SK-N-SH treated with all-trans-retinoic acid at 6 μM for 48 hours (cell line): ENCODE measurements at regions not wholly inside any gene's neighbourhood (a gene's known extent, or its start where the extent isn't known, plus 50 kb on each side); places are given as distances from the start of the nearest gene placed in this dataset.

Source experiments
- ATAC-seq: fragments of 200-7000 bp; cut with Tn5 transposase; 3 replicates; pipeline ENCODE4 v1.9.1; 2020; ENCODE audit warnings: mild to moderate bottlenecking, moderate library complexity
- ARNTL ChIP-seq: fragments of 450-650 bp; formaldehyde crosslinking; IDR thresholded peaks from 2 replicates; pipeline ENCODE4 v1.5.0; 2020; ENCODE audit warnings: low read depth, mild to moderate bottlenecking, moderate library complexity, borderline replicate concordance
- BACH2 ChIP-seq: fragments of 250-450 bp; sonication (Bioruptor Pico); IDR thresholded peaks from 2 replicates; pipeline ENCODE4 v1.9.0; 2021; ENCODE audit warnings: mild to moderate bottlenecking, borderline replicate concordance
- CSDC2 ChIP-seq: fragments of 250-450 bp; sonication (Bioruptor Pico); IDR thresholded peaks from 2 replicates; pipeline ENCODE4 v1.5.0; 2020; ENCODE audit warnings: mild to moderate bottlenecking, moderate library complexity
- ESRRG ChIP-seq: fragments of 250-450 bp; sonication (Bioruptor Pico); IDR thresholded peaks from 2 replicates; pipeline ENCODE4 v1.6.1; 2021; ENCODE audit warnings: mild to moderate bottlenecking
- GLIS3 ChIP-seq: fragments of 250-450 bp; sonication (Bioruptor Pico); IDR thresholded peaks from 2 replicates; pipeline ENCODE4 v1.5.0; 2020; ENCODE audit warnings: mild to moderate bottlenecking, moderate library complexity
- ISL1 ChIP-seq: fragments of 250-450 bp; sonication (Bioruptor Pico); IDR thresholded peaks from 2 replicates; pipeline ENCODE4 v2.1.2; 2022; ENCODE audit warnings: mild to moderate bottlenecking, moderate library complexity
- OSR1 ChIP-seq: fragments of 250-450 bp; sonication (Bioruptor Pico); IDR thresholded peaks from 2 replicates; pipeline ENCODE4 v1.8.0; 2022; ENCODE audit warnings: moderate library complexity, mild to moderate bottlenecking, inconsistent platforms
- PPARA ChIP-seq: fragments of 250-450 bp; sonication (Bioruptor Pico); IDR thresholded peaks from 2 replicates; pipeline ENCODE4 v1.5.0; 2020; ENCODE audit warnings: mild to moderate bottlenecking, borderline replicate concordance
- RARB ChIP-seq: fragments of 250-450 bp; sonication (Bioruptor Pico); IDR thresholded peaks from 2 replicates; pipeline ENCODE4 v1.8.0; 2021; ENCODE audit warnings: mild to moderate bottlenecking, moderate library complexity
- SNAI2 ChIP-seq: fragments of 250-450 bp; sonication (Bioruptor Pico); IDR thresholded peaks from 2 replicates; pipeline ENCODE4 v1.5.0; 2020; ENCODE audit warnings: mild to moderate bottlenecking, moderate library complexity
- ZC3H10 ChIP-seq: fragments of 250-450 bp; sonication (Bioruptor Pico); IDR thresholded peaks from 2 replicates; pipeline ENCODE4 v1.5.1; 2021; ENCODE audit warnings: mild to moderate bottlenecking, moderate library complexity
- ZFP3 ChIP-seq: fragments of 250-450 bp; sonication (Bioruptor Pico); IDR thresholded peaks from 2 replicates; pipeline ENCODE4 v1.5.0; 2020; ENCODE audit warnings: mild to moderate bottlenecking, moderate library complexity
- ZFP30 ChIP-seq: fragments of 450-650 bp; formaldehyde crosslinking; IDR thresholded peaks from 2 replicates; pipeline ENCODE4 v1.5.0; 2022; ENCODE audit warnings: mild to moderate bottlenecking, moderate library complexity
- ZNF70 ChIP-seq: fragments of 450-650 bp; formaldehyde crosslinking; IDR thresholded peaks from 2 replicates; pipeline ENCODE4 v1.5.0; 2020; ENCODE audit warnings: mild to moderate bottlenecking, moderate library complexity
- ZNF8 ChIP-seq: fragments of 450-650 bp; formaldehyde crosslinking; IDR thresholded peaks from 2 replicates; pipeline ENCODE4 v1.5.0; 2020; ENCODE audit warnings: mild to moderate bottlenecking, moderate library complexity
- TF ChIP-seq, protein P1 (sequence below): fragments of 250-450 bp; sonication (Bioruptor Pico); IDR thresholded peaks from 2 replicates; pipeline ENCODE4 v1.8.0; 2020; ENCODE audit warnings: mild to moderate bottlenecking, moderate library complexity, borderline replicate concordance
- TF ChIP-seq, protein P2 (sequence below): fragments of 250-450 bp; sonication (Bioruptor Pico); IDR thresholded peaks from 2 replicates; pipeline ENCODE4 v1.8.0; 2021; ENCODE audit warnings: low read depth, mild to moderate bottlenecking, moderate library complexity, borderline replicate concordance
- TF ChIP-seq, protein P3 (sequence below): fragments of 250-450 bp; sonication (Bioruptor Pico); IDR thresholded peaks from 2 replicates; pipeline ENCODE4 v1.5.1; 2020; ENCODE audit warnings: low read depth, mild to moderate bottlenecking, moderate library complexity
- TF ChIP-seq, protein P4 (sequence below): fragments of 250-450 bp; sonication (Bioruptor Pico); IDR thresholded peaks from 2 replicates; pipeline ENCODE4 v1.5.1; 2021; ENCODE audit warnings: mild to moderate bottlenecking, moderate library complexity
- TF ChIP-seq, protein P5 (sequence below): fragments of 250-450 bp; sonication (Bioruptor Pico); IDR thresholded peaks from 2 replicates; pipeline ENCODE4 v1.5.0; 2020; ENCODE audit warnings: mild to moderate bottlenecking, moderate library complexity

DNA sequence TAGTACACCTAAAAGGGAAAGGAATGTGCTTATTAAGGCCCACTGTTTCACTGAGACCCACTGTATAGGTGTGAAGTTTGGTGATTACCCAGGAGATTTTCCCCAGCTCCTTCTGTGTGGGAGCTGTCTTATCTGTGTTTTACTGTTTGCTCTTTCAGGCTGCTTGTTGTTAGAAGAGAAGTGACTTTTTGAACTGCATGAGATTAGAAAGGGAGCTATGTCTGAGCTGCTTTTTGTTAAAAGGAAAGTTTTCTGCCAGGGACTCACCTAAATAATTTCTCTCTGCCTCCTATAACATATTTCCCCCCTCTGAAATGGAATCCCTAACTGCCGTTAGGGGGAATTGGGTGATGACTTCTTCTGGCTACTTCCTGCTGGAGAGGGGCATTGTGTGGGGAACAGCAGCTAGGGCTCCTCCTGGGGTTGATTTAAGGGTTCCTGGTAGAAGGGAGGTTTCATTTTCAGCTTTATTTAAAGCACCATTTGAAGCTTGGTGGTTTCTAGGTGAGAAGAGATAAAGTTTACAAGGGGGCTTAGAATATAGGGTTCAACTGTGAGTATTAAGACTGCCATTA is 77.1 kb upstream of the ATP11B start:
- no peak for ATAC-seq
- TF ChIP-seq SNAI2 (no peak), ZFP30 (CRISPR knock-in tag) (no peak), PPARA (CRISPR knock-in tag) (no peak)

DNA sequence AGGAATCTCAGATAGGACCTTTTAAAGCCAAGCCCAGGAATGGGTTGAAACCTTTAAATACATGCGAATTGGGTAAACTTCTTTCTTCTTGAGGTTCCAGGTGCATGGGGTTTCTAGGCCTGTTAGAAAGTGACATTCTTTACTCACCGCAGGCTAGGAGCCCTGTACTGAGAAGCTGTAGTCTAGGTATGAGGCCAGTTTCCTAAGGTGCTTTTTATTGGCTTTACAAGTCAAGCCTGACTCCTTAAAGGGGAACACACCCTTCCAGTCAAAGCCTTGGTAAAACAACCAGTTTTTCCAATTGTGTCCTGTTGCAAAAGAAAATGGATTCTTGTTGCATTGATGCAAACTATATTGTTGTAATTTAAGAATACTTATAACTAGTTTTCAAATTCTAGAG is 76.1 kb upstream of the ATP11B start:
- no peak for ATAC-seq
- TF ChIP-seq ZNF8 (no peak), GLIS3 (no peak), RARB (CRISPR knock-in tag) (no peak), ARNTL (CRISPR knock-in tag) (no peak)

DNA sequence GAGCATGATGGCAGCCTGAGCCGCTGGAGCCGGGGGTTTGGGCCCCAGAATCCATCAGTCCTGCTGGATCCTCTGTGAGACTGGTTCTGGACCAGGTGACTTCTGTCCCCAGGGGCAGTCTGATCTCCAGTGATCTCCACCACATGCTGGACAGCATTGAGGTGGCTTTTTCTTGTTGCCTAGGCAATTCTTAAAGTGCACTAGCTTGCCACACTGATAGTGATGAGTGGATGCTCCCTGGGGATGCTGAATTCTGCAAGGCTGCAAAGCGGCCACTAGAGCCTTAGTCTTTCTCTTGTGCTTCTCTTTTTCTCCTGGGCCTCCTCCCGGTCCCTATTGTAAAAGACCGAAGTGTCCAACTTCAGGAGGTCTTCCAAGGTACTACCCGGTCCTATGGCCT is 70.4 kb upstream of the ATP11B start:
- TF ChIP-seq SNAI2 = no peak
- no peak for TF ChIP-seq OSR1 (CRISPR knock-in tag)
- no peak for TF ChIP-seq BACH2
- TF ChIP-seq ZNF70 (CRISPR knock-in tag) = no peak
- TF ChIP-seq, protein P1, sequence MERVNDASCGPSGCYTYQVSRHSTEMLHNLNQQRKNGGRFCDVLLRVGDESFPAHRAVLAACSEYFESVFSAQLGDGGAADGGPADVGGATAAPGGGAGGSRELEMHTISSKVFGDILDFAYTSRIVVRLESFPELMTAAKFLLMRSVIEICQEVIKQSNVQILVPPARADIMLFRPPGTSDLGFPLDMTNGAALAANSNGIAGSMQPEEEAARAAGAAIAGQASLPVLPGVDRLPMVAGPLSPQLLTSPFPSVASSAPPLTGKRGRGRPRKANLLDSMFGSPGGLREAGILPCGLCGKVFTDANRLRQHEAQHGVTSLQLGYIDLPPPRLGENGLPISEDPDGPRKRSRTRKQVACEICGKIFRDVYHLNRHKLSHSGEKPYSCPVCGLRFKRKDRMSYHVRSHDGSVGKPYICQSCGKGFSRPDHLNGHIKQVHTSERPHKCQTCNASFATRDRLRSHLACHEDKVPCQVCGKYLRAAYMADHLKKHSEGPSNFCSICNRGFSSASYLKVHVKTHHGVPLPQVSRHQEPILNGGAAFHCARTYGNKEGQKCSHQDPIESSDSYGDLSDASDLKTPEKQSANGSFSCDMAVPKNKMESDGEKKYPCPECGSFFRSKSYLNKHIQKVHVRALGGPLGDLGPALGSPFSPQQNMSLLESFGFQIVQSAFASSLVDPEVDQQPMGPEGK (CRISPR knock-in tag) = no peak
- ATAC-seq = no peak

DNA sequence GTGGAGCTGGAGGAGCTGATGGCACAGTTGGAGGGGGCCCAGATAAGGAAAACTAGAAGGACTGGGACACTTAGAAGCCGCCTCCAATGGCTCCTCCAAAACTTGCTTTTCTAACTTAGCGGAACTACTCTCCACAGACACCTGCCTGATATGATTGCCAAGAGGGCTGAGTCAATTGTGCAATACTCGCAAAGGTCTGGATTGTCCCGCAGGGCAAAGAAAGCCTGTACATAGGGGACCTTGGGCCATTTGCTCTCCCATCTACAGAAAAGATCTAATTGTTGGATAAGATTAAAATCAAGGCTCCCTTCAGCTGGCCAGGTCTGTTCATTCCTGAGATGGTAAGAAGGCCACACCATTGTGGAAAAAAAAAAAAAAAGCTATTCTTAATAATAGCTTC is 69.7 kb upstream of the ATP11B start:
- no peak for ATAC-seq
- TF ChIP-seq ZC3H10 (no peak), ZNF8 (no peak), BACH2 (no peak), ZFP30 (CRISPR knock-in tag) (no peak), ISL1 (no peak), GLIS3 (no peak), CSDC2 (CRISPR knock-in tag) (no peak), ZFP3 (CRISPR knock-in tag) (no peak), ARNTL (CRISPR knock-in tag) (no peak), ESRRG (CRISPR knock-in tag) (no peak), RARB (CRISPR knock-in tag) (no peak), SNAI2 (no peak)
- TF ChIP-seq, protein P1 (CRISPR knock-in tag) = no peak
- TF ChIP-seq, protein P2, sequence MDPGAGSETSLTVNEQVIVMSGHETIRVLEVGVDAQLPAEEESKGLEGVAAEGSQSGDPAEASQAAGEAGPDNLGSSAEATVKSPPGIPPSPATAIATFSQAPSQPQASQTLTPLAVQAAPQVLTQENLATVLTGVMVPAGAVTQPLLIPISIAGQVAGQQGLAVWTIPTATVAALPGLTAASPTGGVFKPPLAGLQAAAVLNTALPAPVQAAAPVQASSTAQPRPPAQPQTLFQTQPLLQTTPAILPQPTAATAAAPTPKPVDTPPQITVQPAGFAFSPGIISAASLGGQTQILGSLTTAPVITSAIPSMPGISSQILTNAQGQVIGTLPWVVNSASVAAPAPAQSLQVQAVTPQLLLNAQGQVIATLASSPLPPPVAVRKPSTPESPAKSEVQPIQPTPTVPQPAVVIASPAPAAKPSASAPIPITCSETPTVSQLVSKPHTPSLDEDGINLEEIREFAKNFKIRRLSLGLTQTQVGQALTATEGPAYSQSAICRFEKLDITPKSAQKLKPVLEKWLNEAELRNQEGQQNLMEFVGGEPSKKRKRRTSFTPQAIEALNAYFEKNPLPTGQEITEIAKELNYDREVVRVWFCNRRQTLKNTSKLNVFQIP (CRISPR knock-in tag) = no peak
- TF ChIP-seq, protein P3, sequence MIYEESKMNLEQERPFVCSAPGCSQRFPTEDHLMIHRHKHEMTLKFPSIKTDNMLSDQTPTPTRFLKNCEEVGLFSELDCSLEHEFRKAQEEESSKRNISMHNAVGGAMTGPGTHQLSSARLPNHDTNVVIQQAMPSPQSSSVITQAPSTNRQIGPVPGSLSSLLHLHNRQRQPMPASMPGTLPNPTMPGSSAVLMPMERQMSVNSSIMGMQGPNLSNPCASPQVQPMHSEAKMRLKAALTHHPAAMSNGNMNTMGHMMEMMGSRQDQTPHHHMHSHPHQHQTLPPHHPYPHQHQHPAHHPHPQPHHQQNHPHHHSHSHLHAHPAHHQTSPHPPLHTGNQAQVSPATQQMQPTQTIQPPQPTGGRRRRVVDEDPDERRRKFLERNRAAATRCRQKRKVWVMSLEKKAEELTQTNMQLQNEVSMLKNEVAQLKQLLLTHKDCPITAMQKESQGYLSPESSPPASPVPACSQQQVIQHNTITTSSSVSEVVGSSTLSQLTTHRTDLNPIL (CRISPR knock-in tag) = no peak
- TF ChIP-seq, protein P4, sequence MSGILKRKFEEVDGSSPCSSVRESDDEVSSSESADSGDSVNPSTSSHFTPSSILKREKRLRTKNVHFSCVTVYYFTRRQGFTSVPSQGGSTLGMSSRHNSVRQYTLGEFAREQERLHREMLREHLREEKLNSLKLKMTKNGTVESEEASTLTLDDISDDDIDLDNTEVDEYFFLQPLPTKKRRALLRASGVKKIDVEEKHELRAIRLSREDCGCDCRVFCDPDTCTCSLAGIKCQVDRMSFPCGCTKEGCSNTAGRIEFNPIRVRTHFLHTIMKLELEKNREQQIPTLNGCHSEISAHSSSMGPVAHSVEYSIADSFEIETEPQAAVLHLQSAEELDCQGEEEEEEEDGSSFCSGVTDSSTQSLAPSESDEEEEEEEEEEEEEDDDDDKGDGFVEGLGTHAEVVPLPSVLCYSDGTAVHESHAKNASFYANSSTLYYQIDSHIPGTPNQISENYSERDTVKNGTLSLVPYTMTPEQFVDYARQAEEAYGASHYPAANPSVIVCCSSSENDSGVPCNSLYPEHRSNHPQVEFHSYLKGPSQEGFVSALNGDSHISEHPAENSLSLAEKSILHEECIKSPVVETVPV (CRISPR knock-in tag) = no peak
- TF ChIP-seq, protein P5, sequence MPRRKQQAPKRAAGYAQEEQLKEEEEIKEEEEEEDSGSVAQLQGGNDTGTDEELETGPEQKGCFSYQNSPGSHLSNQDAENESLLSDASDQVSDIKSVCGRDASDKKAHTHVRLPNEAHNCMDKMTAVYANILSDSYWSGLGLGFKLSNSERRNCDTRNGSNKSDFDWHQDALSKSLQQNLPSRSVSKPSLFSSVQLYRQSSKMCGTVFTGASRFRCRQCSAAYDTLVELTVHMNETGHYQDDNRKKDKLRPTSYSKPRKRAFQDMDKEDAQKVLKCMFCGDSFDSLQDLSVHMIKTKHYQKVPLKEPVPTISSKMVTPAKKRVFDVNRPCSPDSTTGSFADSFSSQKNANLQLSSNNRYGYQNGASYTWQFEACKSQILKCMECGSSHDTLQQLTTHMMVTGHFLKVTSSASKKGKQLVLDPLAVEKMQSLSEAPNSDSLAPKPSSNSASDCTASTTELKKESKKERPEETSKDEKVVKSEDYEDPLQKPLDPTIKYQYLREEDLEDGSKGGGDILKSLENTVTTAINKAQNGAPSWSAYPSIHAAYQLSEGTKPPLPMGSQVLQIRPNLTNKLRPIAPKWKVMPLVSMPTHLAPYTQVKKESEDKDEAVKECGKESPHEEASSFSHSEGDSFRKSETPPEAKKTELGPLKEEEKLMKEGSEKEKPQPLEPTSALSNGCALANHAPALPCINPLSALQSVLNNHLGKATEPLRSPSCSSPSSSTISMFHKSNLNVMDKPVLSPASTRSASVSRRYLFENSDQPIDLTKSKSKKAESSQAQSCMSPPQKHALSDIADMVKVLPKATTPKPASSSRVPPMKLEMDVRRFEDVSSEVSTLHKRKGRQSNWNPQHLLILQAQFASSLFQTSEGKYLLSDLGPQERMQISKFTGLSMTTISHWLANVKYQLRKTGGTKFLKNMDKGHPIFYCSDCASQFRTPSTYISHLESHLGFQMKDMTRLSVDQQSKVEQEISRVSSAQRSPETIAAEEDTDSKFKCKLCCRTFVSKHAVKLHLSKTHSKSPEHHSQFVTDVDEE (CRISPR knock-in tag) = no peak
